ENCODE measurements at regions not wholly inside any gene's neighbourhood (a gene's known extent, or its start where the extent isn't known, plus 50 kb on each side); places are given as distances from the start of the nearest gene placed in this dataset.
A peak's percentile ranks its signal among the peaks of the same experiment; 100 is the strongest.

- Histone ChIP-seq H3K27me3 (no peaks in the 10 kb centered on the region), H3K27ac (no peak overlapping the region), H3K9me3 (no peaks in the 10 kb centered on the region), H3K36me3 (no peaks in the 10 kb centered on the region), H3K4me1 (no peaks in the 10 kb centered on the region), H3K4me3 (no peak overlapping the region)
- ATAC-seq, result no peak
- TF ChIP-seq CTCF (IDR thresholded peaks at IDR 0.05), result no peak
- DNase-seq, result no peak
- intact Hi-C loops (cut with DNase I), result no loop called here
These were observed 347.9 kb downstream of the DCHS2 start for GRCh38 chr4:154143720-154144119.

- Histone ChIP-seq H3K4me1 (no peaks in the 10 kb centered on the region), H3K9me3 (no peaks in the 10 kb centered on the region), H3K27ac (no peak overlapping the region), H3K36me3 (no peaks in the 10 kb centered on the region), H3K27me3 (no peaks in the 10 kb centered on the region), H3K4me3 (no peak overlapping the region)
- ATAC-seq (no peak), DNase-seq (no peak)
- no peak for TF ChIP-seq CTCF (IDR thresholded peaks at IDR 0.05)
- intact Hi-C loops (cut with DNase I), result no loop called here
These were observed 348.9 kb downstream of the DCHS2 start for GRCh38 chr4:154142664-154143063.

GRCh38 chr4:154140869-154141268, 350.7 kb downstream of the DCHS2 start:
- intact Hi-C loops (cut with DNase I), result no loop called here
- Histone ChIP-seq H3K4me1 (no peaks in the 10 kb centered on the region), H3K36me3 (no peaks in the 10 kb centered on the region), H3K4me3 (no peak overlapping the region), H3K27me3 (no peaks in the 10 kb centered on the region), H3K9me3 (no peaks in the 10 kb centered on the region), H3K27ac (no peak overlapping the region)
- ATAC-seq (no peak), DNase-seq (no peak)
- TF ChIP-seq CTCF (IDR thresholded peaks at IDR 0.05), result no peak

- H3K9me3 ChIP-seq, result no peaks in the 10 kb centered on the region
- ATAC-seq, result peak; percentile 23
- no peak overlapping the region for H3K27ac ChIP-seq
- no peaks in the 10 kb centered on the region for H3K36me3 ChIP-seq
- DNase-seq, result no peak
- no peaks in the 10 kb centered on the region for H3K4me1 ChIP-seq
- no peaks in the 10 kb centered on the region for H3K27me3 ChIP-seq
- TF ChIP-seq CTCF (IDR thresholded peaks at IDR 0.05), result no peak
- intact Hi-C loops (cut with DNase I), result no loop called here
- no peak overlapping the region for H3K4me3 ChIP-seq
These were observed 348.5 kb upstream of the SFRP2 start for GRCh38 chr4:154137320-154137905.

GRCh38 chr4:154135576-154135975, 346.7 kb upstream of the SFRP2 start:
- Histone ChIP-seq H3K36me3 (no peaks in the 10 kb centered on the region), H3K4me1 (no peaks in the 10 kb centered on the region), H3K9me3 (no peaks in the 10 kb centered on the region), H3K4me3 (no peak overlapping the region), H3K27me3 (no peaks in the 10 kb centered on the region), H3K27ac (no peak overlapping the region)
- intact Hi-C loops (cut with DNase I), result no loop called here
- DNase-seq, result no peak
- no peak for TF ChIP-seq CTCF (IDR thresholded peaks at IDR 0.05)
- no peak for ATAC-seq

- no peak for ATAC-seq
- Histone ChIP-seq H3K27me3 (no peaks in the 10 kb centered on the region), H3K4me3 (no peak overlapping the region), H3K36me3 (no peaks in the 10 kb centered on the region), H3K9me3 (no peaks in the 10 kb centered on the region), H3K27ac (no peak overlapping the region), H3K4me1 (no peaks in the 10 kb centered on the region)
- intact Hi-C loops (cut with DNase I), result no loop called here
- TF ChIP-seq CTCF (IDR thresholded peaks at IDR 0.05), result no peak
- DNase-seq, result no peak
These were observed 343.5 kb upstream of the SFRP2 start for GRCh38 chr4:154132406-154132805.

All from upper lobe of right lung (tissue), 1 donor.